H1 (cell line): ENCODE measurements at regions not wholly inside any gene's neighbourhood (a gene's known extent, or its start where the extent isn't known, plus 50 kb on each side); places are given as distances from the start of the nearest gene placed in this dataset.

ENCODE experiments used
- EP300 ChIP-seq, 2 experiments: IDR thresholded peaks; 1 replicate in 1 of 2; 2 replicates in 1 of 2; pipeline ENCODE4 v1.6.1; 2011 to 2012; ENCODE audit warnings: low read depth in 2 of 2, low read length in 2 of 2, mild to moderate bottlenecking in 2 of 2, borderline replicate concordance in 1 of 2, inconsistent platforms in 1 of 2, moderate library complexity in 1 of 2
- KDM4A ChIP-seq: IDR thresholded peaks from one replicate; pipeline ENCODE4 v1.7.1; 2012; ENCODE audit warnings: low read depth, mild to moderate bottlenecking, moderate library complexity, low read length, inconsistent platforms; ENCODE audit not compliant: severe bottlenecking
- MAFK ChIP-seq: IDR thresholded peaks from 2 replicates; pipeline ENCODE4 v1.6.1; 2012; ENCODE audit warnings: low read depth, mild to moderate bottlenecking, improper control_type of control experiment, low read length
- NRF1 ChIP-seq: IDR thresholded peaks from 2 replicates; pipeline ENCODE4 v1.6.1; 2011; ENCODE audit warnings: mild to moderate bottlenecking, low read depth, low read length, improper control_type of control experiment
- TAF7 ChIP-seq: optimal IDR thresholded peaks from 2 replicates; pipeline ENCODE3; 2011; ENCODE audit warnings: low read depth, mild to moderate bottlenecking, inconsistent platforms, low read length, moderate library complexity, borderline replicate concordance
- YY1 ChIP-seq: IDR thresholded peaks from 2 replicates; pipeline ENCODE4 v1.6.1; 2011; ENCODE audit warnings: low read depth, mild to moderate bottlenecking, low read length
- TF ChIP-seq, protein P1 (sequence below): fragments of 300-600 bp; sonication (generic); IDR thresholded peaks from 2 replicates; pipeline ENCODE4 v1.7.1; 2012; ENCODE audit warnings: low read length, moderate library complexity, mild to moderate bottlenecking, inconsistent platforms; ENCODE audit not compliant: insufficient replicate concordance

DNA sequence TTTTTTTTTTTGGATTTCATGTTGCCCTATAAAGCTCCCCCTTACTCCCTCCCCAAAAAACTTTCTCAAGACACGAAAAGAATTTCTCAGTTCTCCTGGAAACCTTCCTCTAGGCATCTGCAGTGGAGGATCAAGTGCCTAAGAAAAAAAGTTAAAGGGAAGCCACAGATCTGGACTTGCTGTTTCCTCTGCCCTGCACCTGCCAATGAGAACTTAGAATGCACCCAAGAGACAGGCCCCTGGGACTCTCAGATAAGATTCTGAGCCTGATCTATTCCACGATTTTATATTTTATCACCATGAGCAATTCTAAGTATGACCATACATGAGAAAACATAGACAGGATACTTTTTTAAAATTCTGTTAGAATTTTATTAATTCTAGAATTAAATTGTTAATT lies 728.9 kb downstream of the BCL11B start (continued):
- no peak for TF ChIP-seq TAF7
- TF ChIP-seq, protein P1, sequence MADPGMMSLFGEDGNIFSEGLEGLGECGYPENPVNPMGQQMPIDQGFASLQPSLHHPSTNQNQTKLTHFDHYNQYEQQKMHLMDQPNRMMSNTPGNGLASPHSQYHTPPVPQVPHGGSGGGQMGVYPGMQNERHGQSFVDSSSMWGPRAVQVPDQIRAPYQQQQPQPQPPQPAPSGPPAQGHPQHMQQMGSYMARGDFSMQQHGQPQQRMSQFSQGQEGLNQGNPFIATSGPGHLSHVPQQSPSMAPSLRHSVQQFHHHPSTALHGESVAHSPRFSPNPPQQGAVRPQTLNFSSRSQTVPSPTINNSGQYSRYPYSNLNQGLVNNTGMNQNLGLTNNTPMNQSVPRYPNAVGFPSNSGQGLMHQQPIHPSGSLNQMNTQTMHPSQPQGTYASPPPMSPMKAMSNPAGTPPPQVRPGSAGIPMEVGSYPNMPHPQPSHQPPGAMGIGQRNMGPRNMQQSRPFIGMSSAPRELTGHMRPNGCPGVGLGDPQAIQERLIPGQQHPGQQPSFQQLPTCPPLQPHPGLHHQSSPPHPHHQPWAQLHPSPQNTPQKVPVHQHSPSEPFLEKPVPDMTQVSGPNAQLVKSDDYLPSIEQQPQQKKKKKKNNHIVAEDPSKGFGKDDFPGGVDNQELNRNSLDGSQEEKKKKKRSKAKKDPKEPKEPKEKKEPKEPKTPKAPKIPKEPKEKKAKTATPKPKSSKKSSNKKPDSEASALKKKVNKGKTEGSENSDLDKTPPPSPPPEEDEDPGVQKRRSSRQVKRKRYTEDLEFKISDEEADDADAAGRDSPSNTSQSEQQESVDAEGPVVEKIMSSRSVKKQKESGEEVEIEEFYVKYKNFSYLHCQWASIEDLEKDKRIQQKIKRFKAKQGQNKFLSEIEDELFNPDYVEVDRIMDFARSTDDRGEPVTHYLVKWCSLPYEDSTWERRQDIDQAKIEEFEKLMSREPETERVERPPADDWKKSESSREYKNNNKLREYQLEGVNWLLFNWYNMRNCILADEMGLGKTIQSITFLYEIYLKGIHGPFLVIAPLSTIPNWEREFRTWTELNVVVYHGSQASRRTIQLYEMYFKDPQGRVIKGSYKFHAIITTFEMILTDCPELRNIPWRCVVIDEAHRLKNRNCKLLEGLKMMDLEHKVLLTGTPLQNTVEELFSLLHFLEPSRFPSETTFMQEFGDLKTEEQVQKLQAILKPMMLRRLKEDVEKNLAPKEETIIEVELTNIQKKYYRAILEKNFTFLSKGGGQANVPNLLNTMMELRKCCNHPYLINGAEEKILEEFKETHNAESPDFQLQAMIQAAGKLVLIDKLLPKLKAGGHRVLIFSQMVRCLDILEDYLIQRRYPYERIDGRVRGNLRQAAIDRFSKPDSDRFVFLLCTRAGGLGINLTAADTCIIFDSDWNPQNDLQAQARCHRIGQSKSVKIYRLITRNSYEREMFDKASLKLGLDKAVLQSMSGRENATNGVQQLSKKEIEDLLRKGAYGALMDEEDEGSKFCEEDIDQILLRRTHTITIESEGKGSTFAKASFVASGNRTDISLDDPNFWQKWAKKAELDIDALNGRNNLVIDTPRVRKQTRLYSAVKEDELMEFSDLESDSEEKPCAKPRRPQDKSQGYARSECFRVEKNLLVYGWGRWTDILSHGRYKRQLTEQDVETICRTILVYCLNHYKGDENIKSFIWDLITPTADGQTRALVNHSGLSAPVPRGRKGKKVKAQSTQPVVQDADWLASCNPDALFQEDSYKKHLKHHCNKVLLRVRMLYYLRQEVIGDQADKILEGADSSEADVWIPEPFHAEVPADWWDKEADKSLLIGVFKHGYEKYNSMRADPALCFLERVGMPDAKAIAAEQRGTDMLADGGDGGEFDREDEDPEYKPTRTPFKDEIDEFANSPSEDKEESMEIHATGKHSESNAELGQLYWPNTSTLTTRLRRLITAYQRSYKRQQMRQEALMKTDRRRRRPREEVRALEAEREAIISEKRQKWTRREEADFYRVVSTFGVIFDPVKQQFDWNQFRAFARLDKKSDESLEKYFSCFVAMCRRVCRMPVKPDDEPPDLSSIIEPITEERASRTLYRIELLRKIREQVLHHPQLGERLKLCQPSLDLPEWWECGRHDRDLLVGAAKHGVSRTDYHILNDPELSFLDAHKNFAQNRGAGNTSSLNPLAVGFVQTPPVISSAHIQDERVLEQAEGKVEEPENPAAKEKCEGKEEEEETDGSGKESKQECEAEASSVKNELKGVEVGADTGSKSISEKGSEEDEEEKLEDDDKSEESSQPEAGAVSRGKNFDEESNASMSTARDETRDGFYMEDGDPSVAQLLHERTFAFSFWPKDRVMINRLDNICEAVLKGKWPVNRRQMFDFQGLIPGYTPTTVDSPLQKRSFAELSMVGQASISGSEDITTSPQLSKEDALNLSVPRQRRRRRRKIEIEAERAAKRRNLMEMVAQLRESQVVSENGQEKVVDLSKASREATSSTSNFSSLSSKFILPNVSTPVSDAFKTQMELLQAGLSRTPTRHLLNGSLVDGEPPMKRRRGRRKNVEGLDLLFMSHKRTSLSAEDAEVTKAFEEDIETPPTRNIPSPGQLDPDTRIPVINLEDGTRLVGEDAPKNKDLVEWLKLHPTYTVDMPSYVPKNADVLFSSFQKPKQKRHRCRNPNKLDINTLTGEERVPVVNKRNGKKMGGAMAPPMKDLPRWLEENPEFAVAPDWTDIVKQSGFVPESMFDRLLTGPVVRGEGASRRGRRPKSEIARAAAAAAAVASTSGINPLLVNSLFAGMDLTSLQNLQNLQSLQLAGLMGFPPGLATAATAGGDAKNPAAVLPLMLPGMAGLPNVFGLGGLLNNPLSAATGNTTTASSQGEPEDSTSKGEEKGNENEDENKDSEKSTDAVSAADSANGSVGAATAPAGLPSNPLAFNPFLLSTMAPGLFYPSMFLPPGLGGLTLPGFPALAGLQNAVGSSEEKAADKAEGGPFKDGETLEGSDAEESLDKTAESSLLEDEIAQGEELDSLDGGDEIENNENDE = no peak
- no peak for TF ChIP-seq YY1
- TF ChIP-seq NRF1 = no peak
- no peak for TF ChIP-seq KDM4A
- TF ChIP-seq EP300 (IDR thresholded peaks at IDR 0.05; ENCODE audit: borderline replicate concordance in 1 of 2, low read depth in 2 of 2, low read length in 2 of 2) = no peak
- TF ChIP-seq MAFK = no peak
